Renal cortical epithelial cell (primary cell): ENCODE measurements at regions not wholly inside any gene's neighbourhood (a gene's known extent, or its start where the extent isn't known, plus 50 kb on each side); places are given as distances from the start of the nearest gene placed in this dataset.

Experiments used
- DNase-seq: peaks from one replicate; pipeline ENCODE4 v3.0.0-alpha.2; 2011; ENCODE audit warnings: low read depth

GRCh38 chr19:28486473-28486872, 726.5 kb downstream of the UQCRFS1 start:
- no peak for DNase-seq

- DNase-seq, result peak; percentile 48
Measured at GRCh38 chr19:28485292-28485691, 727.7 kb downstream of the UQCRFS1 start.

GRCh38 chr19:28483197-28483596, 729.8 kb downstream of the UQCRFS1 start:
- no peak for DNase-seq

GRCh38 chr19:28482221-28482620, 730.7 kb downstream of the UQCRFS1 start:
- DNase-seq, result peak; percentile 66

- DNase-seq, result no peak
Measured at GRCh38 chr19:28481674-28482073, 731.3 kb downstream of the UQCRFS1 start.

GRCh38 chr19:28475525-28475924, 737.4 kb downstream of the UQCRFS1 start:
- peak; percentile 43 for DNase-seq

GRCh38 chr19:28472843-28473242, 740.1 kb downstream of the UQCRFS1 start:
- no peak for DNase-seq

GRCh38 chr19:28471731-28472510, 741.0 kb downstream of the UQCRFS1 start:
- no peak for DNase-seq

- no peak for DNase-seq
Measured at GRCh38 chr19:28469544-28469943, 743.4 kb downstream of the UQCRFS1 start.

- DNase-seq, result peak; percentile 80
Measured at GRCh38 chr19:28468701-28469459, 744.1 kb downstream of the UQCRFS1 start.

GRCh38 chr19:28466107-28467045, 746.6 kb downstream of the UQCRFS1 start:
- DNase-seq, result peak; percentile 48

- peak; percentile 65 for DNase-seq
Measured at GRCh38 chr19:28465371-28466086, 747.4 kb downstream of the UQCRFS1 start.

GRCh38 chr19:28463493-28464053, 749.4 kb downstream of the UQCRFS1 start:
- no peak for DNase-seq

- DNase-seq, result no peak
Measured at GRCh38 chr19:28457620-28458019, 755.3 kb downstream of the UQCRFS1 start.

- DNase-seq, result peak; percentile 45
Measured at GRCh38 chr19:28456708-28457320, 756.1 kb downstream of the UQCRFS1 start.

- no peak for DNase-seq
Measured at GRCh38 chr19:28456252-28456651, 756.7 kb downstream of the UQCRFS1 start.

- DNase-seq, result peak; percentile 97
Measured at GRCh38 chr19:28454083-28454482, 758.9 kb downstream of the UQCRFS1 start.

GRCh38 chr19:28453420-28453819, 759.5 kb downstream of the UQCRFS1 start:
- no peak for DNase-seq

- no peak for DNase-seq
Measured at GRCh38 chr19:28449803-28450202, 763.1 kb downstream of the UQCRFS1 start.

GRCh38 chr19:28446511-28446910, 766.4 kb downstream of the UQCRFS1 start:
- DNase-seq, result no peak

GRCh38 chr19:28445826-28446225, 767.1 kb downstream of the UQCRFS1 start:
- DNase-seq, result no peak
